RWPE2 (cell line): ENCODE measurements at regions not wholly inside any gene's neighbourhood (a gene's known extent, or its start where the extent isn't known, plus 50 kb on each side); places are given as distances from the start of the nearest gene placed in this dataset.
A peak's percentile ranks its signal among the peaks of the same experiment; 100 is the strongest.
"Not testable (repeated sequence)": the region's sequence is repeated elsewhere in the genome, so short reads cannot be mapped to it uniquely, and the experiment has no call there.

Source experiments
- ATAC-seq: fragments of 200-7000 bp; cut with Tn5 transposase; 3 replicates; pipeline ENCODE4 v1.9.1; 2021; ENCODE audit warnings: low read depth
- DNase-seq: peaks from one replicate; pipeline ENCODE4 v3.0.0-alpha.2; 2020; ENCODE audit warnings: low spot score
- H3K27ac ChIP-seq: fragments of 450-650 bp; 2 replicates; pipeline ENCODE4 v1.5.1; 2017; ENCODE audit warnings: mild to moderate bottlenecking; ENCODE audit not compliant: poor library complexity, severe bottlenecking
- H3K27me3 ChIP-seq: fragments of 250-450 bp; sonication (Bioruptor Pico); 2 replicates; pipeline ENCODE4 v1.5.1; 2021; ENCODE audit warnings: mild to moderate bottlenecking, moderate library complexity; ENCODE audit not compliant: insufficient read depth, poor library complexity, severe bottlenecking
- H3K36me3 ChIP-seq: fragments of 250-450 bp; sonication (Bioruptor Pico); 2 replicates; pipeline ENCODE4 v1.5.1; 2020; ENCODE audit warnings: low read depth, mild to moderate bottlenecking, moderate library complexity
- H3K4me1 ChIP-seq: fragments of 250-450 bp; sonication (Bioruptor Pico); 2 replicates; pipeline ENCODE4 v1.5.1; 2021; ENCODE audit warnings: mild to moderate bottlenecking, moderate library complexity; ENCODE audit not compliant: insufficient read depth, poor library complexity, severe bottlenecking
- H3K4me3 ChIP-seq: fragments of 250-450 bp; sonication (Bioruptor Pico); 2 replicates; pipeline ENCODE4 v1.5.1; 2021; ENCODE audit warnings: mild to moderate bottlenecking, moderate library complexity; ENCODE audit not compliant: severe bottlenecking
- H3K9me3 ChIP-seq: fragments of 250-450 bp; sonication (Bioruptor Pico); 2 replicates; pipeline ENCODE4 v1.5.1; 2021; ENCODE audit warnings: mild to moderate bottlenecking, moderate library complexity; ENCODE audit not compliant: severe bottlenecking
- CTCF ChIP-seq: fragments of 450-650 bp; IDR thresholded peaks from one replicate; pipeline ENCODE4 v1.5.1; 2017; ENCODE audit warnings: mild to moderate bottlenecking, moderate library complexity; ENCODE audit not compliant: poor library complexity, severe bottlenecking

GRCh38 chr5:102069974-102070373, 226.1 kb downstream of the SLCO4C1 start:
- no peak for TF ChIP-seq CTCF
- no peak overlapping the region for H3K4me3 ChIP-seq
- no peaks in the 10 kb centered on the region for H3K9me3 ChIP-seq
- H3K27me3 ChIP-seq: no peaks in the 10 kb centered on the region
- no peaks in the 10 kb centered on the region for H3K36me3 ChIP-seq
- no peak overlapping the region for H3K27ac ChIP-seq
- no peak for DNase-seq
- no peaks in the 10 kb centered on the region for H3K4me1 ChIP-seq
- ATAC-seq: no peak

- no peaks in the 10 kb centered on the region for H3K9me3 ChIP-seq
- TF ChIP-seq CTCF: no peak
- H3K36me3 ChIP-seq: no peaks in the 10 kb centered on the region
- no peak overlapping the region for H3K4me3 ChIP-seq
- no peak overlapping the region for H3K27ac ChIP-seq
- ATAC-seq (no peak), DNase-seq (no peak)
- no peaks in the 10 kb centered on the region for H3K27me3 ChIP-seq
- H3K4me1 ChIP-seq: no peaks in the 10 kb centered on the region
Measured at GRCh38 chr5:102068870-102069269, 227.2 kb downstream of the SLCO4C1 start.

- Histone ChIP-seq H3K36me3 (no peaks in the 10 kb centered on the region), H3K27ac (no peak overlapping the region), H3K4me3 (no peak overlapping the region), H3K9me3 (no peaks in the 10 kb centered on the region), H3K27me3 (no peaks in the 10 kb centered on the region), H3K4me1 (no peaks in the 10 kb centered on the region)
- DNase-seq (no peak), ATAC-seq (0 out of 3 replicates have a peak, but pooled peaks have one; percentile 19)
- no peak for TF ChIP-seq CTCF
Measured at GRCh38 chr5:102049517-102049916, 246.6 kb downstream of the SLCO4C1 start.

DNA sequence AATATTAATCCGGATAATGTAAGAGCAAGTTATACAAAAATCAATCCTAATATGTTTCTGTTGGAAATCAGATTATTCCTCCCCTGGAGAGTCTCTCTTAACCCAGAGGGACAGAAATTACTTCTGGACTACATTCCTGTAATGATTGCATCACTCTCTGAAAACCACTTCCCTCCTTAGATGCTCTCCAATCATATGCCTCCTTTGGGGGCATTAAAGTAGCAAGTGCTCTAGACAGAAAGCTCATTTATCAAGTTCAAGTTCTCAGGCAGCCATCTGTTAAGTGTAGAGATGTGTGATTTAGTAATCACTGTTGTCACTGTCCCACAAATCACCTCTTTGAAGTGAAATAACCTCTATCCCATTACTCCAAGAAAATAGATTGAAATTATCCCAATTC, 247.1 kb downstream of the SLCO4C1 start:
- no peak for TF ChIP-seq CTCF
- no peaks in the 10 kb centered on the region for H3K36me3 ChIP-seq
- no peaks in the 10 kb centered on the region for H3K9me3 ChIP-seq
- no peaks in the 10 kb centered on the region for H3K27me3 ChIP-seq
- H3K27ac ChIP-seq: no peak overlapping the region
- ATAC-seq (no peak), DNase-seq (no peak)
- no peak overlapping the region for H3K4me3 ChIP-seq
- no peaks in the 10 kb centered on the region for H3K4me1 ChIP-seq

DNA sequence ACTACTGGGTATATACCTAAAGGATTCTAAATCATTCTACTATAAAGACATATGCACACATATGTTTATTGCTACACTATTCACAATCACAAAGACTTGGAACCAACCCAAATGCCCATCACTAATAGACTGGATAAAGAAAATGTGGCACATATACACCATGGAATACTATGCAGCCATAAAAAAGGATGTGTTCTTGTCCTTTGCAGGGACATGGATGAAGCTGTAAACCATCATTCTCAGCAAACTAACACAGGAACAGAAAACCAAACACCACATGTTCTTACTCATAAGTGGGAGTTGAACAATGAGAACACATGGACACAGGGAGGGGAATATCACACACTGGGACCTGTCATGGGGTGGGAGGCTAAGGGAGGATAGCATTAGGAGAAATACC, 249.0 kb downstream of the SLCO4C1 start:
- not testable (repeated sequence) for DNase-seq, H3K9me3 ChIP-seq, H3K36me3 ChIP-seq, H3K27ac ChIP-seq, H3K27me3 ChIP-seq, H3K4me3 ChIP-seq, ATAC-seq, H3K4me1 ChIP-seq
